ENCODE measurements at regions not wholly inside any gene's neighbourhood (a gene's known extent, or its start where the extent isn't known, plus 50 kb on each side); places are given as distances from the start of the nearest gene placed in this dataset.

GRCh38 chr12:19627719-19628118 lies 188.4 kb downstream of the AEBP2 start:
- TF ChIP-seq CTCF (IDR thresholded peaks at IDR 0.05) (no peak), EZH2 (IDR thresholded peaks at IDR 0.05; ENCODE audit: borderline replicate concordance, insufficient read depth, low read depth, low read length, poor library complexity, severe bottlenecking) (no peak)

All from B cell (primary cell).